Ectodermal cell (in vitro differentiated cells): ENCODE measurements at regions not wholly inside any gene's neighbourhood (a gene's known extent, or its start where the extent isn't known, plus 50 kb on each side); places are given as distances from the start of the nearest gene placed in this dataset.
"Not testable (repeated sequence)": the region's sequence is repeated elsewhere in the genome, so short reads cannot be mapped to it uniquely, and the experiment has no call there.

Experiments
- H3K27ac ChIP-seq: 2 replicates; pipeline ENCODE4 v1.7.0; 2013; ENCODE audit warnings: mild to moderate bottlenecking, low read depth, low read length; ENCODE audit not compliant: insufficient read depth, poor library complexity, severe bottlenecking
- H3K27me3 ChIP-seq: 2 replicates; pipeline ENCODE4 v1.7.0; 2013; ENCODE audit warnings: mild to moderate bottlenecking, low read length; ENCODE audit not compliant: insufficient read depth, control insufficient read depth, poor library complexity, severe bottlenecking
- H3K36me3 ChIP-seq: one replicate; pipeline ENCODE4 v1.7.0; 2013; ENCODE audit warnings: low read length; ENCODE audit not compliant: control insufficient read depth, insufficient read depth
- H3K4me1 ChIP-seq: one replicate; pipeline ENCODE4 v1.7.0; 2013; ENCODE audit warnings: low read length; ENCODE audit not compliant: control insufficient read depth, insufficient read depth
- H3K4me3 ChIP-seq: 2 replicates; pipeline ENCODE4 v1.7.0; 2013; ENCODE audit warnings: low read depth, low read length, control low read depth; ENCODE audit not compliant: insufficient read depth
- H3K9me3 ChIP-seq: 2 replicates; pipeline ENCODE4 v1.7.0; 2013; ENCODE audit warnings: mild to moderate bottlenecking, low read length, moderate library complexity; ENCODE audit not compliant: control insufficient read depth
- WGBS, 2 experiments: methylation state at CpG; one replicate each; pipeline ENCODE4 v1.1.7; 2013; ENCODE audit warnings: missing lambda C conversion rate in 2 of 2; 5-methylcytosine and 5-hydroxymethylcytosine counted together

GRCh38 chr2:16183345-16183744 is 243.0 kb downstream of the MYCN start:
- WGBS, 2 experiments, result 95 to 96% methylated on average over 3 of the region's 3 CpGs

GRCh38 chr2:16182841-16183240 is 242.5 kb downstream of the MYCN start:
- Histone ChIP-seq H3K9me3 (no peaks in the 10 kb centered on the region), H3K27me3 (no peaks in the 10 kb centered on the region), H3K27ac (no peak overlapping the region), H3K4me3 (no peak overlapping the region), H3K4me1 (peaks cover 31% of the 10 kb centered on the region), H3K36me3 (no peaks in the 10 kb centered on the region)

More at GRCh38 chr2:16183345-16183744, 243.0 kb downstream of the MYCN start:
- H3K4me3 ChIP-seq, result no peak overlapping the region
- H3K9me3 ChIP-seq, result no peaks in the 10 kb centered on the region
- H3K36me3 ChIP-seq, result no peaks in the 10 kb centered on the region
- H3K27me3 ChIP-seq, result no peaks in the 10 kb centered on the region
- H3K4me1 ChIP-seq, result peaks cover 36% of the 10 kb centered on the region
- H3K27ac ChIP-seq, result no peak overlapping the region

GRCh38 chr2:16182311-16182815 is 242.0 kb downstream of the MYCN start:
- H3K4me1 ChIP-seq, result peaks cover 27% of the 10 kb centered on the region
- whole genome bisulfite sequencing, 2 experiments, result 87 to 88% methylated on average over 2 of the region's 2 CpGs
- H3K27me3 ChIP-seq, H3K9me3 ChIP-seq, H3K27ac ChIP-seq, H3K4me3 ChIP-seq, H3K36me3 ChIP-seq: not testable (repeated sequence)

GRCh38 chr2:16181741-16182090 is 241.4 kb downstream of the MYCN start:
- Histone ChIP-seq H3K4me3 (no peak overlapping the region), H3K9me3 (no peaks in the 10 kb centered on the region), H3K27ac (no peak overlapping the region), H3K36me3 (no peaks in the 10 kb centered on the region), H3K27me3 (no peaks in the 10 kb centered on the region), H3K4me1 (peaks cover 21% of the 10 kb centered on the region)
- 92 to 95% methylated on average over 8 of the region's 8 CpGs for WGBS, 2 experiments

- no peak overlapping the region for H3K4me3 ChIP-seq
- H3K27me3 ChIP-seq, result no peaks in the 10 kb centered on the region
- no peaks in the 10 kb centered on the region for H3K9me3 ChIP-seq
- WGBS, 2 experiments, result 94 to 95% methylated on average over 12 of the region's 12 CpGs
- no peak overlapping the region for H3K27ac ChIP-seq
- peaks cover 21% of the 10 kb centered on the region for H3K4me1 ChIP-seq
- H3K36me3 ChIP-seq, result no peaks in the 10 kb centered on the region
Measured at GRCh38 chr2:16181062-16181740, 240.9 kb downstream of the MYCN start.

GRCh38 chr2:16180631-16181030 is 240.3 kb downstream of the MYCN start:
- Histone ChIP-seq H3K9me3 (no peaks in the 10 kb centered on the region), H3K27me3 (no peaks in the 10 kb centered on the region), H3K27ac (no peak overlapping the region), H3K4me3 (no peak overlapping the region), H3K4me1 (peaks cover 16% of the 10 kb centered on the region), H3K36me3 (no peaks in the 10 kb centered on the region)
- WGBS, 2 experiments, result 93 to 96% methylated on average over 6 of the region's 6 CpGs

GRCh38 chr2:16179701-16180416 is 239.5 kb downstream of the MYCN start:
- 62 to 68% methylated on average over 8 of the region's 8 CpGs for WGBS, 2 experiments
- Histone ChIP-seq H3K27ac (no peak overlapping the region), H3K4me1 (peaks cover 9% of the 10 kb centered on the region), H3K27me3 (no peaks in the 10 kb centered on the region), H3K36me3 (no peaks in the 10 kb centered on the region), H3K9me3 (no peaks in the 10 kb centered on the region), H3K4me3 (no peak overlapping the region)

GRCh38 chr2:16178551-16179130 is 238.3 kb downstream of the MYCN start:
- Histone ChIP-seq H3K4me3 (no peak overlapping the region), H3K4me1 (no peaks in the 10 kb centered on the region), H3K9me3 (no peaks in the 10 kb centered on the region), H3K27ac (no peak overlapping the region), H3K36me3 (no peaks in the 10 kb centered on the region), H3K27me3 (no peaks in the 10 kb centered on the region)
- 92 to 93% methylated on average over 7 of the region's 7 CpGs for WGBS, 2 experiments

- Histone ChIP-seq H3K36me3 (no peaks in the 10 kb centered on the region), H3K9me3 (no peaks in the 10 kb centered on the region)
Measured at GRCh38 chr2:16177671-16178180, 237.4 kb downstream of the MYCN start.

GRCh38 chr2:16176971-16177480 is 236.7 kb downstream of the MYCN start:
- Histone ChIP-seq H3K27me3 (no peaks in the 10 kb centered on the region), H3K4me1 (no peaks in the 10 kb centered on the region), H3K36me3 (no peaks in the 10 kb centered on the region), H3K9me3 (no peaks in the 10 kb centered on the region), H3K4me3 (no peak overlapping the region), H3K27ac (no peak overlapping the region)
- WGBS, 2 experiments, result 90 to 93% methylated on average over 7 to 8 of the region's 9 CpGs

More at GRCh38 chr2:16177671-16178180, 237.4 kb downstream of the MYCN start:
- Histone ChIP-seq H3K4me3 (no peak overlapping the region), H3K4me1 (no peaks in the 10 kb centered on the region), H3K27ac (no peak overlapping the region), H3K27me3 (no peaks in the 10 kb centered on the region)
